ENCODE measurements at regions not wholly inside any gene's neighbourhood (a gene's known extent, or its start where the extent isn't known, plus 50 kb on each side); places are given as distances from the start of the nearest gene placed in this dataset.

DNA sequence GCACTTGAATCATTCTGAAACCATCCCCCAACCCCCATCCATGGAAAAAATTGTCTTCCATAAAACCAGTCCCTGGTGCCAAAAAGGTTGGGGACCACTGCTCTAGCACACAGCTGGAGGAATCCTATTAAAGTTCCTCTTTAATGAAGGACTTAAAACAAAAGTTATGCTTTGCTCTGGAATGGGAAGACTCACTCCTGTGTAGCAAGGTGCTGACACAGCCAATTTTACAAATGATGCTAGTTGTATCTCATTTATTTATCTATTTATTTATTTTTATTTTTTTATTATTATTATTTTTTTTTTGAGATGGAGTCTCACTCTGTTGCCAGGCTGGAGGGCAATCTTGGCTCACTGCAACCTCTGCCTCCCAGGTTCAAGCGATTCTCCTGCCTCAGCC is 58.9 kb upstream of the NDUFV2 start:
- no peaks in the 10 kb centered on the region for H3K36me3 Mint-ChIP-seq (ENCODE audit: insufficient read depth, unreplicated experiment)
- no peak overlapping the region for H3K4me3 Mint-ChIP-seq (ENCODE audit: low read depth, unreplicated experiment)
- DNase-seq = no peak
- H3K4me1 Mint-ChIP-seq (ENCODE audit: low read depth, unreplicated experiment) = no peaks in the 10 kb centered on the region
- intact Hi-C loops (cut with micrococcal nuclease; ENCODE audit: unreplicated experiment) = no loop called here
- no peaks in the 10 kb centered on the region for H3K9me3 Mint-ChIP-seq (ENCODE audit: low read depth, unreplicated experiment)
- no peak overlapping the region for H3K27ac Mint-ChIP-seq (ENCODE audit: unreplicated experiment)
- TF ChIP-seq, protein P1, sequence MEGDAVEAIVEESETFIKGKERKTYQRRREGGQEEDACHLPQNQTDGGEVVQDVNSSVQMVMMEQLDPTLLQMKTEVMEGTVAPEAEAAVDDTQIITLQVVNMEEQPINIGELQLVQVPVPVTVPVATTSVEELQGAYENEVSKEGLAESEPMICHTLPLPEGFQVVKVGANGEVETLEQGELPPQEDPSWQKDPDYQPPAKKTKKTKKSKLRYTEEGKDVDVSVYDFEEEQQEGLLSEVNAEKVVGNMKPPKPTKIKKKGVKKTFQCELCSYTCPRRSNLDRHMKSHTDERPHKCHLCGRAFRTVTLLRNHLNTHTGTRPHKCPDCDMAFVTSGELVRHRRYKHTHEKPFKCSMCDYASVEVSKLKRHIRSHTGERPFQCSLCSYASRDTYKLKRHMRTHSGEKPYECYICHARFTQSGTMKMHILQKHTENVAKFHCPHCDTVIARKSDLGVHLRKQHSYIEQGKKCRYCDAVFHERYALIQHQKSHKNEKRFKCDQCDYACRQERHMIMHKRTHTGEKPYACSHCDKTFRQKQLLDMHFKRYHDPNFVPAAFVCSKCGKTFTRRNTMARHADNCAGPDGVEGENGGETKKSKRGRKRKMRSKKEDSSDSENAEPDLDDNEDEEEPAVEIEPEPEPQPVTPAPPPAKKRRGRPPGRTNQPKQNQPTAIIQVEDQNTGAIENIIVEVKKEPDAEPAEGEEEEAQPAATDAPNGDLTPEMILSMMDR (IDR thresholded peaks at IDR 0.05; ENCODE audit: unreplicated experiment) = no peak
- BruUV-seq (replicated peaks) = no TSS peak
- CTCF ChIA-PET = no interaction called here
- H3K27me3 Mint-ChIP-seq (ENCODE audit: unreplicated experiment) = no peaks in the 10 kb centered on the region

DNA sequence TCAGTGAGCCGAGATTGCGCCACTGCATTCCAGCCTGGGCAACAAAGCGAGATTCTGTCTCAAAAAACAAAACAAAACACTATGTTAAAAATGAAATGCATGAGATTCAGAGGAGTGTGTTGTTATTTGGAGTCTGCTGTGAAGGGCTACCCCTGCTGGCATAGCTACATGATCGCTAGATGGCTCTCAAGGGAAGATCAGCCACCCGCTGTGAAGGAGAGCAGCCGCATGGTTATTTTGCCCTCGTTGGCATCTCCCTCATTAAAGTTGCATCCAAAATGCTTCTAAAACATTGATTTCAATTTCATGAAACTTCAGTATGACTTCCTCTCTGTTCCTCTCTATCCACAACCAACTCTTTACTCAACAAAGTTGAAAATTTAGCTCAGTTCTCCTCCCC is 54.8 kb upstream of the NDUFV2 start:
- intact Hi-C loops (cut with micrococcal nuclease; ENCODE audit: unreplicated experiment) = no loop called here
- Mint-ChIP-seq H3K36me3 (ENCODE audit: insufficient read depth, unreplicated experiment) (no peaks in the 10 kb centered on the region), H3K4me1 (ENCODE audit: low read depth, unreplicated experiment) (no peaks in the 10 kb centered on the region), H3K27me3 (ENCODE audit: unreplicated experiment) (no peaks in the 10 kb centered on the region), H3K9me3 (ENCODE audit: low read depth, unreplicated experiment) (peaks cover 8% of the 10 kb centered on the region), H3K27ac (ENCODE audit: unreplicated experiment) (no peak overlapping the region), H3K4me3 (ENCODE audit: low read depth, unreplicated experiment) (no peak overlapping the region)
- TF ChIP-seq, protein P1 (IDR thresholded peaks at IDR 0.05; ENCODE audit: unreplicated experiment) = no peak
- CTCF ChIA-PET = no interaction called here
- DNase-seq = no peak
- BruUV-seq (replicated peaks) = no TSS peak

DNA sequence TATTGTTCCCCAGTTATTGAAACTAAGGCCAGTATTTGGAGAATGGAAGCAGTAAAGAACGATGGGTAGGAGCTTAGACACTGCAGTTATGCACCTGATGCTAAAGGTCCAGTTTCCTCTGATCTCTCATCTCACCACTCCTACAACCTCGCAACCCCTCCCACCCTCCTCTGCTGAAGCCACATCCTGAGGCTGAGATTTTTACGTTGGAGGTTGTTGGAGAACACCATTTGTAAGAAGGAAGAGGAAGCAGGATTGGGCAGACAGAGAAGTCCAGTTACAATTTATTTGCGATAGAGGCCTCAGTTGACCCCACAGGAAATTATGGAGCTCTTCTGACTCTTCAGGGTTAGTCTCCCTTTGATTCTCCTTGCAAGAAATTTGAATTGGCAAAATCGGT is 54.3 kb upstream of the NDUFV2 start:
- CTCF ChIA-PET = no interaction called here
- intact Hi-C loops (cut with micrococcal nuclease; ENCODE audit: unreplicated experiment) = no loop called here
- BruUV-seq (replicated peaks) = no TSS peak
- Mint-ChIP-seq H3K36me3 (ENCODE audit: insufficient read depth, unreplicated experiment) (no peaks in the 10 kb centered on the region), H3K27ac (ENCODE audit: unreplicated experiment) (no peak overlapping the region), H3K9me3 (ENCODE audit: low read depth, unreplicated experiment) (peaks cover 8% of the 10 kb centered on the region), H3K4me1 (ENCODE audit: low read depth, unreplicated experiment) (no peaks in the 10 kb centered on the region), H3K4me3 (ENCODE audit: low read depth, unreplicated experiment) (no peak overlapping the region), H3K27me3 (ENCODE audit: unreplicated experiment) (no peaks in the 10 kb centered on the region)
- TF ChIP-seq, protein P1 (IDR thresholded peaks at IDR 0.05; ENCODE audit: unreplicated experiment) = no peak
- no peak for DNase-seq

DNA sequence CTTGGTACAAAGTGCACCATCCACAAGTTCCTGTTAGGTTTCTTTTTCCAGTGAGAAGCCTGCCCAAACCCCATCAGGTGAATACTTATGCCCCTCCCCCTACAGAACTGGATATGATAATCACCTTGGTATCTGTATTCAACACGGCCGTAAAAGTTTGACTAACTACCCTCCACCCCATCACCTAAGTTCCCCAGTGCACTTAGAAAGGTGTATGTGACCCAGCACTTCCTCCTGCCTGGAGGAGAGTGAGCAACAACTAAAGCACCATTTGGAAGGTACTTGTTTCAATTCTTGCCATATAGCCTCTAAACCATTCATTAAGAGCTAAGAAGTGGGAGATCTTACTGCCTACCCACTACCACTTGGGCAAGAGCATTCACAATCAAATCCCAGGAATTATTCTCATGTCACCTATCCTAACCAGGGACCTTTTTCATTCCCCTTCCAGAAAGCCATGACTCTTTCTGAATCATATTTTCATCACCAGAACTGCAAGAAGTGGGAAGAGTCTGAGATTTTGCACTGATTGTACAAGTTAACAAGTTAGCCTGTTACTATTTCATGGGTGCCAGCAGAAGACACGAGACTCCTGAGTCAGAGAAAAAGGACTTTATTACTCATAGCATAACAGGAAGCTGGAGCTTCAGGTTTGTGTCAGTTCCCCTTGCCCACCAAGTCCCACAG is 53.5 kb upstream of the NDUFV2 start:
- no peak overlapping the region for H3K27ac Mint-ChIP-seq (ENCODE audit: unreplicated experiment)
- BruUV-seq (replicated peaks) = no TSS peak
- DNase-seq = no peak
- H3K4me3 Mint-ChIP-seq (ENCODE audit: low read depth, unreplicated experiment) = no peak overlapping the region
- intact Hi-C loops (cut with micrococcal nuclease; ENCODE audit: unreplicated experiment) = no loop called here
- TF ChIP-seq, protein P1 (IDR thresholded peaks at IDR 0.05; ENCODE audit: unreplicated experiment) = no peak
- peaks cover 8% of the 10 kb centered on the region for H3K9me3 Mint-ChIP-seq (ENCODE audit: low read depth, unreplicated experiment)
- CTCF ChIA-PET = no interaction called here
- H3K27me3 Mint-ChIP-seq (ENCODE audit: unreplicated experiment) = no peaks in the 10 kb centered on the region
- H3K4me1 Mint-ChIP-seq (ENCODE audit: low read depth, unreplicated experiment) = no peaks in the 10 kb centered on the region
- no peaks in the 10 kb centered on the region for H3K36me3 Mint-ChIP-seq (ENCODE audit: insufficient read depth, unreplicated experiment)

All from Calu3 (cell line).